HepG2 (cell line): ENCODE measurements at regions not wholly inside any gene's neighbourhood (a gene's known extent, or its start where the extent isn't known, plus 50 kb on each side); places are given as distances from the start of the nearest gene placed in this dataset.

Source experiments
- ATAC-seq: fragments of 200-7000 bp; cut with Tn5 transposase; 3 replicates; pipeline ENCODE4 v1.9.1; 2020; ENCODE audit warnings: mild to moderate bottlenecking, moderate library complexity
- BruUV-seq: library from RNA; stranded (reverse); fragments of 400-500 nt; replicated peaks from 2 replicates; lab custom pipeline; 2021; lab: Mats Ljungman, UMichigan
- CTCF ChIA-PET: fragments of 300-600 bp; formaldehyde crosslinking; extraction: SDS; loops from one replicate; lab custom pipeline; 2021; ENCODE audit warnings: low total read pairs, inconsistent platforms, low intra/inter-chr PET ratio; lab: Yijun Ruan, JAX
- POLR2A ChIA-PET: fragments of 350-600 bp; sonication (Branson Sonifier 250); formaldehyde crosslinking; loops from one replicate; lab custom pipeline; 2020; ENCODE audit warnings: antibody characterized with exemption, inconsistent platforms; lab: Yijun Ruan, JAX
- DNase-seq: peaks from one replicate; pipeline ENCODE4 v3.0.0-alpha.2; 2015; ENCODE audit warnings: low spot score
- FAIRE-seq: peaks from 3 replicates; lab custom pipeline; 2011; peaks lifted over from hg19 to GRCh38; lab: Jason Lieb, UNC
- H2AFZ ChIP-seq: one replicate; pipeline ENCODE4 v1.6.1; 2011; ENCODE audit warnings: low read length, inconsistent platforms
- H3K27ac ChIP-seq: fragments of 300-600 bp; 3 replicates; pipeline ENCODE4 v1.8.0; 2011; ENCODE audit warnings: mixed run types, mild to moderate bottlenecking, mixed read lengths, low read length, inconsistent platforms; ENCODE audit not compliant: insufficient read depth; ENCODE audit errors: extremely low read length
- H3K27me3 ChIP-seq, 2 experiments: fragments of 200-600 bp in 1 of 2; 2 replicates in 1 of 2; 3 replicates in 1 of 2; pipeline versions ENCODE4 v1.6.0 to v1.8.0; 2011; ENCODE audit warnings: low read length in 2 of 2, mild to moderate bottlenecking in 2 of 2, moderate library complexity in 2 of 2, inconsistent platforms in 1 of 2; ENCODE audit not compliant: insufficient read depth in 2 of 2, control insufficient read depth in 1 of 2
- H3K36me3 ChIP-seq, 2 experiments: fragments of 200-600 bp in 1 of 2; replicated peaks in 1 of 2; 2 replicates in 1 of 2; 3 replicates in 1 of 2; pipeline versions ENCODE4 v1.5.1 to v1.8.0; 2011; ENCODE audit warnings: low read length in 2 of 2, inconsistent platforms in 1 of 2; ENCODE audit not compliant: insufficient read depth in 2 of 2, control insufficient read depth in 1 of 2
- H3K4me1 ChIP-seq: 2 replicates; pipeline ENCODE4 v1.5.1; 2012; ENCODE audit warnings: low read length, inconsistent platforms; ENCODE audit not compliant: insufficient read depth
- H3K4me2 ChIP-seq: 2 replicates; pipeline ENCODE4 v1.6.0; 2011; ENCODE audit warnings: low read depth, low read length, inconsistent platforms
- H3K4me3 ChIP-seq, 3 experiments: fragments of 200-600 bp in 1 of 3; sonication (generic), shearing (Covaris generic) in 1 of 3; replicated peaks in 1 of 3; 2 replicates each; pipeline ENCODE4 v1.5.1; 2011 to 2016; ENCODE audit warnings: low read length in 3 of 3, inconsistent platforms in 2 of 3, low read depth in 2 of 3, mild to moderate bottlenecking in 2 of 3, control low read depth in 1 of 3, mixed read lengths in 1 of 3; ENCODE audit not compliant: insufficient read depth in 1 of 3
- H3K79me2 ChIP-seq: one replicate; pipeline ENCODE4 v1.6.1; 2011; ENCODE audit warnings: low read length, inconsistent platforms; ENCODE audit not compliant: insufficient read depth
- H3K9ac ChIP-seq: 2 replicates; pipeline ENCODE4 v1.6.0; 2011; ENCODE audit warnings: mild to moderate bottlenecking, low read depth, low read length, inconsistent platforms; ENCODE audit not compliant: insufficient read depth
- H3K9me3 ChIP-seq: 2 replicates; pipeline ENCODE4 v1.5.1; 2012; ENCODE audit warnings: mild to moderate bottlenecking, low read length
- H4K20me1 ChIP-seq: 2 replicates; pipeline ENCODE4 v1.6.0; 2011; ENCODE audit warnings: inconsistent platforms, mild to moderate bottlenecking, low read length, moderate library complexity; ENCODE audit not compliant: insufficient read depth
- ARHGAP35 ChIP-seq: sonication (generic); formaldehyde crosslinking; IDR thresholded peaks from 2 replicates; pipeline ENCODE4 v1.9.0; 2022; ENCODE audit warnings: mild to moderate bottlenecking, inconsistent platforms, moderate library complexity, missing genetic modification reagents, borderline replicate concordance
- ASH2L ChIP-seq: fragments of 300-600, 200-600 bp; sonication (generic); IDR thresholded peaks from 2 replicates; pipeline ENCODE4 v1.7.0; 2017; ENCODE audit warnings: low read depth, mild to moderate bottlenecking, moderate library complexity, mixed read lengths, low read length; ENCODE audit not compliant: insufficient read length
- CBX2 ChIP-seq, 2 experiments: fragments of 200-600 bp in 1 of 2; sonication (generic); formaldehyde crosslinking in 1 of 2; IDR thresholded peaks; 2 replicates each; pipeline versions ENCODE4 v1.7.0 to v1.8.1; 2018 to 2022; ENCODE audit warnings: low read depth in 2 of 2, low read length in 1 of 2, mild to moderate bottlenecking in 1 of 2, missing genetic modification reagents in 1 of 2
- CC2D1A ChIP-seq: sonication (generic); formaldehyde crosslinking; IDR thresholded peaks from 2 replicates; pipeline ENCODE4 v1.8.1; 2023; ENCODE audit warnings: mild to moderate bottlenecking, missing genetic modification reagents
- DMAP1 ChIP-seq: IDR thresholded peaks from 2 replicates; pipeline ENCODE4 v1.6.1; 2016
- SIX4 ChIP-seq: sonication (generic); formaldehyde crosslinking; IDR thresholded peaks from 2 replicates; pipeline ENCODE4 v1.4.0; 2020; ENCODE audit warnings: missing genetic modification reagents
- ZIK1 ChIP-seq: sonication (generic); formaldehyde crosslinking; IDR thresholded peaks from 2 replicates; pipeline ENCODE4 v1.5.0; 2020; ENCODE audit warnings: mild to moderate bottlenecking, low read depth, missing genetic modification reagents, borderline replicate concordance
- ZMAT3 ChIP-seq: sonication (generic); formaldehyde crosslinking; conservative IDR thresholded peaks from 2 replicates; pipeline ENCODE4 v1.7.0; 2021; ENCODE audit warnings: missing genetic modification reagents
- ZNF235 ChIP-seq: sonication (generic); formaldehyde crosslinking; IDR thresholded peaks from 2 replicates; pipeline ENCODE4 v1.8.1; 2023; ENCODE audit warnings: mild to moderate bottlenecking, missing genetic modification reagents, borderline replicate concordance
- ZNF333 ChIP-seq: sonication (generic); formaldehyde crosslinking; IDR thresholded peaks from 2 replicates; pipeline ENCODE4 v1.4.0; 2020; ENCODE audit warnings: mild to moderate bottlenecking, missing genetic modification reagents, borderline replicate concordance
- ZNF570 ChIP-seq: sonication (generic); formaldehyde crosslinking; IDR thresholded peaks from 2 replicates; pipeline ENCODE4 v1.4.0; 2020; ENCODE audit warnings: mild to moderate bottlenecking, missing genetic modification reagents, borderline replicate concordance
- WGBS: methylation state at CpG from one replicate; pipeline ENCODE4 v1.1.6; 2017; ENCODE audit warnings: low lambda C conversion rate; 5-methylcytosine and 5-hydroxymethylcytosine counted together
- in situ Hi-C: cut with HindIII; loops from 2 replicates; pipeline ENCODE4 v1.10.0; 2017; ENCODE audit warnings: low pct_unique_long_range_greater_than_20kb; ENCODE audit not compliant: extremely low pct_ligation_motif_present
- intact Hi-C: fragments of 100-400 bp; cut with micrococcal nuclease; formaldehyde crosslinking; loops from one replicate; pipeline ENCODE4 v1.10.0; 2022; ENCODE audit not compliant: unreplicated experiment
- TF ChIP-seq, protein P1 (sequence below): sonication (generic); formaldehyde crosslinking; conservative IDR thresholded peaks from 2 replicates; pipeline ENCODE4 v1.8.0; 2022; ENCODE audit warnings: missing genetic modification reagents
- TF ChIP-seq, protein P2 (sequence below): fragments of 450-650 bp; IDR thresholded peaks from 2 replicates; pipeline ENCODE4 v1.6.1; 2017; ENCODE audit warnings: mild to moderate bottlenecking
- TF ChIP-seq, protein P3 (sequence below): IDR thresholded peaks from 2 replicates; pipeline ENCODE4 v1.6.1; 2016
- TF ChIP-seq, protein P4 (sequence below): sonication (generic); formaldehyde crosslinking; IDR thresholded peaks from 2 replicates; pipeline ENCODE4 v1.4.0; 2020; ENCODE audit warnings: missing genetic modification reagents

DNA sequence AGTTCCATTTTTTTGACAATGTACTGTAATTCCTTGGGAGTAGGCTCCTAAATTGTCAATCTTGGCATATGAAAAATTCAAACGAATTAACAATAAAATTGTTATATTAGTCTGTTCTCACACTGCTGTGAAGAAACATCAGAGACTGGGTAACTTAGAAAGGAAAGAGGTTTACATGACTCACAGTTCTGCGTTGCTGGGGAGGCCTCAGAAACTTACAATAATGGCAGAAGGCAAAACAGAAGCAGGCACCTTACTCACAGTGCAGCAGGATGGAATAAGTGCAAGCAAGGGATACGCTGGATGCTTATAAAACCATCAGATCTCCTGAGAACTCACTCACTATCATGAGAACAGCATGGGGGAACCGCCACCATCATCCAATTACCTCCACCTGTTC, 246.4 kb upstream of the TRAM1L1 start:
- no peak overlapping the region for H3K27ac ChIP-seq
- TF ChIP-seq, protein P1, sequence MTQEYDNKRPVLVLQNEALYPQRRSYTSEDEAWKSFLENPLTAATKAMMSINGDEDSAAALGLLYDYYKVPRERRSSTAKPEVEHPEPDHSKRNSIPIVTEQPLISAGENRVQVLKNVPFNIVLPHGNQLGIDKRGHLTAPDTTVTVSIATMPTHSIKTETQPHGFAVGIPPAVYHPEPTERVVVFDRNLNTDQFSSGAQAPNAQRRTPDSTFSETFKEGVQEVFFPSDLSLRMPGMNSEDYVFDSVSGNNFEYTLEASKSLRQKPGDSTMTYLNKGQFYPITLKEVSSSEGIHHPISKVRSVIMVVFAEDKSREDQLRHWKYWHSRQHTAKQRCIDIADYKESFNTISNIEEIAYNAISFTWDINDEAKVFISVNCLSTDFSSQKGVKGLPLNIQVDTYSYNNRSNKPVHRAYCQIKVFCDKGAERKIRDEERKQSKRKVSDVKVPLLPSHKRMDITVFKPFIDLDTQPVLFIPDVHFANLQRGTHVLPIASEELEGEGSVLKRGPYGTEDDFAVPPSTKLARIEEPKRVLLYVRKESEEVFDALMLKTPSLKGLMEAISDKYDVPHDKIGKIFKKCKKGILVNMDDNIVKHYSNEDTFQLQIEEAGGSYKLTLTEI (CRISPR knock-in tag), result no peak
- TF ChIP-seq ARHGAP35 (CRISPR knock-in tag) (no peak), CC2D1A (CRISPR knock-in tag) (no peak), ZNF235 (CRISPR knock-in tag) (no peak), ZIK1 (no peak), ZNF333 (CRISPR knock-in tag) (no peak), DMAP1 (CRISPR knock-in tag) (no peak), ZMAT3 (no peak), SIX4 (CRISPR knock-in tag) (no peak), ASH2L (no peak), ZNF570 (CRISPR knock-in tag) (no peak), CBX2 (IDR thresholded peaks at IDR 0.05; ENCODE audit: low read depth, low read length) (no peak), CBX2 (CRISPR knock-in tag; IDR thresholded peaks at IDR 0.05; ENCODE audit: low read depth) (no peak)
- TF ChIP-seq, protein P2, sequence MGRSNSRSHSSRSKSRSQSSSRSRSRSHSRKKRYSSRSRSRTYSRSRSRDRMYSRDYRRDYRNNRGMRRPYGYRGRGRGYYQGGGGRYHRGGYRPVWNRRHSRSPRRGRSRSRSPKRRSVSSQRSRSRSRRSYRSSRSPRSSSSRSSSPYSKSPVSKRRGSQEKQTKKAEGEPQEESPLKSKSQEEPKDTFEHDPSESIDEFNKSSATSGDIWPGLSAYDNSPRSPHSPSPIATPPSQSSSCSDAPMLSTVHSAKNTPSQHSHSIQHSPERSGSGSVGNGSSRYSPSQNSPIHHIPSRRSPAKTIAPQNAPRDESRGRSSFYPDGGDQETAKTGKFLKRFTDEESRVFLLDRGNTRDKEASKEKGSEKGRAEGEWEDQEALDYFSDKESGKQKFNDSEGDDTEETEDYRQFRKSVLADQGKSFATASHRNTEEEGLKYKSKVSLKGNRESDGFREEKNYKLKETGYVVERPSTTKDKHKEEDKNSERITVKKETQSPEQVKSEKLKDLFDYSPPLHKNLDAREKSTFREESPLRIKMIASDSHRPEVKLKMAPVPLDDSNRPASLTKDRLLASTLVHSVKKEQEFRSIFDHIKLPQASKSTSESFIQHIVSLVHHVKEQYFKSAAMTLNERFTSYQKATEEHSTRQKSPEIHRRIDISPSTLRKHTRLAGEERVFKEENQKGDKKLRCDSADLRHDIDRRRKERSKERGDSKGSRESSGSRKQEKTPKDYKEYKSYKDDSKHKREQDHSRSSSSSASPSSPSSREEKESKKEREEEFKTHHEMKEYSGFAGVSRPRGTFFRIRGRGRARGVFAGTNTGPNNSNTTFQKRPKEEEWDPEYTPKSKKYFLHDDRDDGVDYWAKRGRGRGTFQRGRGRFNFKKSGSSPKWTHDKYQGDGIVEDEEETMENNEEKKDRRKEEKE, result no peak
- TF ChIP-seq, protein P3, sequence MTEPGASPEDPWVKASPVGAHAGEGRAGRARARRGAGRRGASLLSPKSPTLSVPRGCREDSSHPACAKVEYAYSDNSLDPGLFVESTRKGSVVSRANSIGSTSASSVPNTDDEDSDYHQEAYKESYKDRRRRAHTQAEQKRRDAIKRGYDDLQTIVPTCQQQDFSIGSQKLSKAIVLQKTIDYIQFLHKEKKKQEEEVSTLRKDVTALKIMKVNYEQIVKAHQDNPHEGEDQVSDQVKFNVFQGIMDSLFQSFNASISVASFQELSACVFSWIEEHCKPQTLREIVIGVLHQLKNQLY (CRISPR knock-in tag), result no peak
- TF ChIP-seq, protein P4, sequence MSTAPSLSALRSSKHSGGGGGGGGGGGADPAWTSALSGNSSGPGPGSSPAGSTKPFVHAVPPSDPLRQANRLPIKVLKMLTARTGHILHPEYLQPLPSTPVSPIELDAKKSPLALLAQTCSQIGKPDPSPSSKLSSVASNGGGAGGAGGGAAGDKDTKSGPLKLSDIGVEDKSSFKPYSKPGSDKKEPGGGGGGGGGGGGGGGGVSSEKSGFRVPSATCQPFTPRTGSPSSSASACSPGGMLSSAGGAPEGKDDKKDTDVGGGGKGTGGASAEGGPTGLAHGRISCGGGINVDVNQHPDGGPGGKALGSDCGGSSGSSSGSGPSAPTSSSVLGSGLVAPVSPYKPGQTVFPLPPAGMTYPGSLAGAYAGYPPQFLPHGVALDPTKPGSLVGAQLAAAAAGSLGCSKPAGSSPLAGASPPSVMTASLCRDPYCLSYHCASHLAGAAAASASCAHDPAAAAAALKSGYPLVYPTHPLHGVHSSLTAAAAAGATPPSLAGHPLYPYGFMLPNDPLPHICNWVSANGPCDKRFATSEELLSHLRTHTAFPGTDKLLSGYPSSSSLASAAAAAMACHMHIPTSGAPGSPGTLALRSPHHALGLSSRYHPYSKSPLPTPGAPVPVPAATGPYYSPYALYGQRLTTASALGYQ, result no peak
- H3K36me3 ChIP-seq, result no peaks in the 10 kb centered on the region
- ChIA-PET POLR2A (no interaction called here), CTCF (no interaction called here)
- WGBS, result 4% methylated on average over 4 of the region's 4 CpGs
- no peak for FAIRE-seq
- no peak overlapping the region for H2AFZ ChIP-seq
- DNase-seq, result no peak
- no peak overlapping the region for H3K9ac ChIP-seq
- H3K4me1 ChIP-seq, result no peaks in the 10 kb centered on the region
- H3K27me3 ChIP-seq, result no peaks in the 10 kb centered on the region
- in situ Hi-C loops, result no loop called here
- no TSS peak for BruUV-seq
- H3K79me2 ChIP-seq, result no peaks in the 10 kb centered on the region
- no peaks in the 10 kb centered on the region for H3K9me3 ChIP-seq
- intact Hi-C loops, result no loop called here
- no peak for ATAC-seq
- H3K4me3 ChIP-seq, result no peak overlapping the region
- no peak overlapping the region for H3K4me2 ChIP-seq
- H4K20me1 ChIP-seq, result no peaks in the 10 kb centered on the region
